IMR-90 (cell line): ENCODE measurements at regions not wholly inside any gene's neighbourhood (a gene's known extent, or its start where the extent isn't known, plus 50 kb on each side); places are given as distances from the start of the nearest gene placed in this dataset.

Experiments used
- CEBPB ChIP-seq: IDR thresholded peaks from 2 replicates; pipeline ENCODE4 v1.6.1; 2012; ENCODE audit warnings: low read depth, low read length, improper control_type of control experiment
- CTCF ChIP-seq: conservative IDR thresholded peaks from 2 replicates; pipeline ENCODE4 v1.5.1; 2012; ENCODE audit warnings: mild to moderate bottlenecking, low read depth, low read length, improper control_type of control experiment
- FOS ChIP-seq: fragments of 150-350 bp; IDR thresholded peaks from 2 replicates; pipeline ENCODE4 v1.6.1; 2016; ENCODE audit warnings: low read depth, low read length
- MAFK ChIP-seq: IDR thresholded peaks from 2 replicates; pipeline ENCODE4 v1.6.1; 2012; ENCODE audit warnings: low read depth, low read length, improper control_type of control experiment
- MAZ ChIP-seq: IDR thresholded peaks from 2 replicates; pipeline ENCODE4 v1.6.1; 2012; ENCODE audit warnings: low read depth, mild to moderate bottlenecking, low read length, improper control_type of control experiment, moderate library complexity, borderline replicate concordance
- MXI1 ChIP-seq: IDR thresholded peaks from 2 replicates; pipeline ENCODE4 v1.6.1; 2012; ENCODE audit warnings: low read depth, mild to moderate bottlenecking, low read length, moderate library complexity, borderline replicate concordance
- POLR2A ChIP-seq: IDR thresholded peaks from 2 replicates; pipeline ENCODE4 v1.6.1; 2012; ENCODE audit warnings: mild to moderate bottlenecking, low read depth, low read length
- RAD21 ChIP-seq: IDR thresholded peaks from 2 replicates; pipeline ENCODE4 v1.6.1; 2012; ENCODE audit warnings: low read length, improper control_type of control experiment
- RCOR1 ChIP-seq: IDR thresholded peaks from 2 replicates; pipeline ENCODE4 v1.6.1; 2012; ENCODE audit warnings: mild to moderate bottlenecking, low read length, improper control_type of control experiment; ENCODE audit not compliant: insufficient replicate concordance
- RFX5 ChIP-seq: IDR thresholded peaks from 2 replicates; pipeline ENCODE4 v1.8.0; 2012; ENCODE audit warnings: low read depth, mild to moderate bottlenecking, low read length, moderate library complexity
- SMC3 ChIP-seq: fragments of 150-350 bp; IDR thresholded peaks from 2 replicates; pipeline ENCODE4 v1.6.1; 2016; ENCODE audit warnings: low read depth, mild to moderate bottlenecking, antibody characterized with exemption, low read length, moderate library complexity
- USF2 ChIP-seq: fragments of 150-350 bp; IDR thresholded peaks from 2 replicates; pipeline ENCODE4 v1.6.1; 2017; ENCODE audit warnings: mild to moderate bottlenecking, antibody characterized with exemption, low read length, low read depth

GRCh38 chr1:98133131-98133530 is 212.3 kb upstream of the DPYD start:
- TF ChIP-seq CTCF, result no peak
- TF ChIP-seq POLR2A, result no peak
- no peak for TF ChIP-seq RAD21
- no peak for TF ChIP-seq CEBPB
- TF ChIP-seq RFX5, result no peak
- TF ChIP-seq USF2, result no peak
- TF ChIP-seq SMC3, result no peak
- TF ChIP-seq RCOR1, result no peak
- TF ChIP-seq MAFK, result no peak
- no peak for TF ChIP-seq FOS
- no peak for TF ChIP-seq MXI1
- TF ChIP-seq MAZ, result no peak
